Activated naive CD4-positive, alpha-beta T cell treated with anti-CD3 and anti-CD28 coated beads for 36 hours (primary cell): ENCODE measurements at regions not wholly inside any gene's neighbourhood (a gene's known extent, or its start where the extent isn't known, plus 50 kb on each side); places are given as distances from the start of the nearest gene placed in this dataset.

Experiments used
- CTCF ChIA-PET: fragments of 350-600 bp; sonication (Branson Sonifier 250); formaldehyde crosslinking; loops from one replicate; lab custom pipeline; 2021; ENCODE audit warnings: antibody characterized with exemption; lab: Charles Lee
- DNase-seq: peaks from one replicate; pipeline ENCODE4 v3.0.0-alpha.2; 2020
- H3K27ac Mint-ChIP-seq: one replicate; pipeline ENCODE4 v1.8.0; 2021; ENCODE audit warnings: mild to moderate bottlenecking, mixed read lengths
- H3K27me3 Mint-ChIP-seq: one replicate; pipeline ENCODE4 v1.8.0; 2021; ENCODE audit warnings: low read depth, mixed read lengths
- H3K36me3 Mint-ChIP-seq: one replicate; pipeline ENCODE4 v1.8.0; 2021; ENCODE audit warnings: low read depth, mixed read lengths
- H3K4me1 Mint-ChIP-seq: one replicate; pipeline ENCODE4 v1.8.0; 2021; ENCODE audit warnings: low read depth, mixed read lengths
- H3K4me3 Mint-ChIP-seq: one replicate; pipeline ENCODE4 v1.8.0; 2021; ENCODE audit warnings: mild to moderate bottlenecking, moderate library complexity, mixed read lengths
- H3K9me3 Mint-ChIP-seq: one replicate; pipeline ENCODE4 v1.8.0; 2021; ENCODE audit warnings: mixed read lengths
- intact Hi-C: fragments of 100-400 bp; cut with micrococcal nuclease; formaldehyde crosslinking; loops from one replicate; pipeline ENCODE4 v1.15.1; 2023

GRCh38 chr6:132964101-132964867 is 149.9 kb downstream of the RPS12 start:
- H3K4me3 Mint-ChIP-seq = no peak overlapping the region
- intact Hi-C loops = loop anchor here (2.0 to 5.0 kb wide), 2 partner anchors 68 to 953 kb away; no protein-coding TSS in a partner anchor
- CTCF ChIA-PET = interaction anchor here (0.6 to 1.1 kb wide), 2 partner anchors 115 to 707 kb away, joined by 3 to 4 read pairs; no protein-coding TSS in a partner anchor
- H3K27me3 Mint-ChIP-seq = peaks cover 28% of the 10 kb centered on the region
- H3K27ac Mint-ChIP-seq = no peak overlapping the region
- no peaks in the 10 kb centered on the region for H3K9me3 Mint-ChIP-seq
- no peaks in the 10 kb centered on the region for H3K36me3 Mint-ChIP-seq
- H3K4me1 Mint-ChIP-seq = no peaks in the 10 kb centered on the region
- DNase-seq = no peak

- intact Hi-C loops = loop anchor here (2.0 to 5.0 kb wide), 2 partner anchors 67 to 952 kb away; no protein-coding TSS in a partner anchor
- Mint-ChIP-seq H3K4me1 (no peaks in the 10 kb centered on the region), H3K27ac (no peak overlapping the region), H3K27me3 (peaks cover 27% of the 10 kb centered on the region), H3K36me3 (no peaks in the 10 kb centered on the region), H3K9me3 (no peaks in the 10 kb centered on the region), H3K4me3 (no peak overlapping the region)
- no peak for DNase-seq
- CTCF ChIA-PET = interaction anchor here (0.6 kb wide), 1 partner anchor 706 kb away, joined by 3 read pairs; no protein-coding TSS in a partner anchor
Observed at GRCh38 chr6:132964868-132965382, 150.6 kb downstream of the RPS12 start.

GRCh38 chr6:132967871-132968270 is 153.5 kb downstream of the RPS12 start:
- DNase-seq = no peak
- Mint-ChIP-seq H3K36me3 (no peaks in the 10 kb centered on the region), H3K4me3 (no peak overlapping the region), H3K4me1 (no peaks in the 10 kb centered on the region), H3K27ac (no peak overlapping the region), H3K9me3 (no peaks in the 10 kb centered on the region), H3K27me3 (peaks cover 20% of the 10 kb centered on the region)
- CTCF ChIA-PET = no interaction called here
- intact Hi-C loops = no loop called here

- DNase-seq = no peak
- intact Hi-C loops = no loop called here
- Mint-ChIP-seq H3K36me3 (no peaks in the 10 kb centered on the region), H3K9me3 (no peaks in the 10 kb centered on the region), H3K27ac (no peak overlapping the region), H3K27me3 (peaks cover 19% of the 10 kb centered on the region), H3K4me1 (no peaks in the 10 kb centered on the region), H3K4me3 (no peak overlapping the region)
- CTCF ChIA-PET = no interaction called here
Observed at GRCh38 chr6:132968419-132968950, 154.1 kb downstream of the RPS12 start.

- no peaks in the 10 kb centered on the region for H3K4me1 Mint-ChIP-seq
- CTCF ChIA-PET = no interaction called here
- no peak overlapping the region for H3K4me3 Mint-ChIP-seq
- H3K36me3 Mint-ChIP-seq = no peaks in the 10 kb centered on the region
- peaks cover 15% of the 10 kb centered on the region for H3K27me3 Mint-ChIP-seq
- H3K9me3 Mint-ChIP-seq = no peaks in the 10 kb centered on the region
- DNase-seq = no peak
- H3K27ac Mint-ChIP-seq = no peak overlapping the region
- intact Hi-C loops = no loop called here
Observed at GRCh38 chr6:132969196-132969595, 154.8 kb downstream of the RPS12 start.

GRCh38 chr6:132971676-132972075 is 157.3 kb downstream of the RPS12 start:
- Mint-ChIP-seq H3K4me3 (no peak overlapping the region), H3K9me3 (no peaks in the 10 kb centered on the region), H3K4me1 (no peaks in the 10 kb centered on the region), H3K27me3 (peaks cover 8% of the 10 kb centered on the region), H3K27ac (no peak overlapping the region), H3K36me3 (no peaks in the 10 kb centered on the region)
- intact Hi-C loops = no loop called here
- no peak for DNase-seq
- CTCF ChIA-PET = interaction anchor here (0.6 kb wide), 1 partner anchor 107 kb away, joined by 5 read pairs; no protein-coding TSS in a partner anchor

GRCh38 chr6:132972254-132972653 is 157.9 kb downstream of the RPS12 start:
- H3K4me1 Mint-ChIP-seq = no peaks in the 10 kb centered on the region

GRCh38 chr6:132972971-132973370 is 158.6 kb downstream of the RPS12 start:
- Mint-ChIP-seq H3K4me1 (no peaks in the 10 kb centered on the region), H3K4me3 (no peak overlapping the region), H3K36me3 (no peaks in the 10 kb centered on the region), H3K9me3 (no peaks in the 10 kb centered on the region), H3K27ac (no peak overlapping the region), H3K27me3 (peaks cover 12% of the 10 kb centered on the region)
- no peak for DNase-seq
- intact Hi-C loops = no loop called here
- CTCF ChIA-PET = interaction anchor here (0.7 kb wide), 1 partner anchor 277 kb away, joined by 3 read pairs; no protein-coding TSS in a partner anchor

More at GRCh38 chr6:132972254-132972653, 157.9 kb downstream of the RPS12 start:
- intact Hi-C loops = no loop called here
- DNase-seq = no peak
- Mint-ChIP-seq H3K27ac (no peak overlapping the region), H3K9me3 (no peaks in the 10 kb centered on the region), H3K4me3 (no peak overlapping the region), H3K27me3 (peaks cover 11% of the 10 kb centered on the region), H3K36me3 (no peaks in the 10 kb centered on the region)
- CTCF ChIA-PET = no interaction called here

GRCh38 chr6:132973514-132973993 is 159.2 kb downstream of the RPS12 start:
- Mint-ChIP-seq H3K4me3 (no peak overlapping the region), H3K36me3 (no peaks in the 10 kb centered on the region), H3K9me3 (no peaks in the 10 kb centered on the region), H3K27me3 (peaks cover 13% of the 10 kb centered on the region), H3K4me1 (no peaks in the 10 kb centered on the region), H3K27ac (no peak overlapping the region)
- CTCF ChIA-PET = no interaction called here
- DNase-seq = no peak
- intact Hi-C loops = no loop called here

- Mint-ChIP-seq H3K36me3 (no peaks in the 10 kb centered on the region), H3K4me3 (no peak overlapping the region), H3K27ac (no peak overlapping the region), H3K4me1 (no peaks in the 10 kb centered on the region), H3K27me3 (peaks cover 12% of the 10 kb centered on the region), H3K9me3 (no peaks in the 10 kb centered on the region)
- DNase-seq = no peak
- CTCF ChIA-PET = no interaction called here
- intact Hi-C loops = no loop called here
Observed at GRCh38 chr6:132974122-132974521, 159.8 kb downstream of the RPS12 start.

- CTCF ChIA-PET = no interaction called here
- no peak overlapping the region for H3K27ac Mint-ChIP-seq
- peaks cover 2% of the 10 kb centered on the region for H3K9me3 Mint-ChIP-seq
Observed at GRCh38 chr6:132977413-132977812, 163.0 kb downstream of the RPS12 start.

GRCh38 chr6:132978685-132979084 is 164.3 kb downstream of the RPS12 start:
- CTCF ChIA-PET = interaction anchor here (1.0 kb wide), 1 partner anchor 148 kb away, joined by 3 read pairs; no protein-coding TSS in a partner anchor
- H3K36me3 Mint-ChIP-seq = no peaks in the 10 kb centered on the region
- peaks cover 5% of the 10 kb centered on the region for H3K9me3 Mint-ChIP-seq
- no peaks in the 10 kb centered on the region for H3K4me1 Mint-ChIP-seq
- intact Hi-C loops = no loop called here
- DNase-seq = no peak
- H3K27ac Mint-ChIP-seq = no peak overlapping the region
- H3K4me3 Mint-ChIP-seq = no peak overlapping the region
- peaks cover 18% of the 10 kb centered on the region for H3K27me3 Mint-ChIP-seq

More at GRCh38 chr6:132977413-132977812, 163.0 kb downstream of the RPS12 start:
- DNase-seq = no peak
- intact Hi-C loops = no loop called here
- Mint-ChIP-seq H3K4me3 (no peak overlapping the region), H3K36me3 (no peaks in the 10 kb centered on the region), H3K27me3 (peaks cover 12% of the 10 kb centered on the region), H3K4me1 (no peaks in the 10 kb centered on the region)
